ENCODE measurements at regions not wholly inside any gene's neighbourhood (a gene's known extent, or its start where the extent isn't known, plus 50 kb on each side); places are given as distances from the start of the nearest gene placed in this dataset.
A peak's percentile ranks its signal among the peaks of the same experiment; 100 is the strongest.

- Histone ChIP-seq H3K9me3 (ENCODE audit: control insufficient read depth, low read length) (no peaks in the 10 kb centered on the region), H3K4me1 (ENCODE audit: control insufficient read depth, insufficient read depth, low read length) (no peaks in the 10 kb centered on the region), H3K4me3 (ENCODE audit: low read length) (no peak overlapping the region), H3K36me3 (ENCODE audit: control insufficient read depth, insufficient read depth, low read length, severe bottlenecking) (no peaks in the 10 kb centered on the region), H3K27me3 (replicated peaks; ENCODE audit: control insufficient read depth, insufficient read depth, low read length) (no peaks in the 10 kb centered on the region), H3K9ac (ENCODE audit: low read length) (no peak overlapping the region)
- no peak for DNase-seq (ENCODE audit: low read depth)
Measured at GRCh38 chr5:23579566-23579965, 72.2 kb downstream of the PRDM9 start.

DNA sequence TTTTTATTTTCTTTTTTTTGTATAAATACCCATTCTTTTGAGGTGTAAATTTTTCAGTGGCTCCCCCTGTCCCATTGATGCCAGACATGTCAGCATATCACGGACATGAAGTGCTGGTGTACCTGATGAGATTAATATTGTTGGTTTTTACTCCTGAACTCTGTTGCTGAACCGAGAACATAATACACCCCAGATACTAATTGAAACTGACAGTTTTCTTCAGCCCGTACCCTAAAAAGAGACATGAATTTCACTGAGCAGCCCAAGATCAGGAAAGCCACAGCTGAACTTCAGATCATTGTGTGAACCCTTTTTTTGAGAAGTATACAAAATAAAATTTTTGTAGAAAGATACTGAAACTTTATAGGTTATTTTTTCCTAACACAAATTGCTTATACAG is 75.7 kb downstream of the PRDM9 start:
- H3K36me3 ChIP-seq (ENCODE audit: control insufficient read depth, insufficient read depth, low read length, severe bottlenecking), result no peaks in the 10 kb centered on the region
- DNase-seq (ENCODE audit: low read depth), result no peak
- no peaks in the 10 kb centered on the region for H3K4me1 ChIP-seq (ENCODE audit: control insufficient read depth, insufficient read depth, low read length)
- H3K9ac ChIP-seq (ENCODE audit: low read length), result no peak overlapping the region
- no peaks in the 10 kb centered on the region for H3K9me3 ChIP-seq (ENCODE audit: control insufficient read depth, low read length)
- no peak overlapping the region for H3K4me3 ChIP-seq (ENCODE audit: low read length)
- no peaks in the 10 kb centered on the region for H3K27me3 ChIP-seq (replicated peaks; ENCODE audit: control insufficient read depth, insufficient read depth, low read length)

GRCh38 chr5:23588841-23589326 is 81.5 kb downstream of the PRDM9 start:
- Histone ChIP-seq H3K27me3 (replicated peaks; ENCODE audit: control insufficient read depth, insufficient read depth, low read length) (no peaks in the 10 kb centered on the region), H3K9ac (ENCODE audit: low read length) (no peak overlapping the region), H3K9me3 (ENCODE audit: control insufficient read depth, low read length) (no peaks in the 10 kb centered on the region), H3K4me1 (ENCODE audit: control insufficient read depth, insufficient read depth, low read length) (no peaks in the 10 kb centered on the region), H3K4me3 (ENCODE audit: low read length) (no peak overlapping the region), H3K36me3 (ENCODE audit: control insufficient read depth, insufficient read depth, low read length, severe bottlenecking) (no peaks in the 10 kb centered on the region)
- no peak for DNase-seq (ENCODE audit: low read depth)

DNA sequence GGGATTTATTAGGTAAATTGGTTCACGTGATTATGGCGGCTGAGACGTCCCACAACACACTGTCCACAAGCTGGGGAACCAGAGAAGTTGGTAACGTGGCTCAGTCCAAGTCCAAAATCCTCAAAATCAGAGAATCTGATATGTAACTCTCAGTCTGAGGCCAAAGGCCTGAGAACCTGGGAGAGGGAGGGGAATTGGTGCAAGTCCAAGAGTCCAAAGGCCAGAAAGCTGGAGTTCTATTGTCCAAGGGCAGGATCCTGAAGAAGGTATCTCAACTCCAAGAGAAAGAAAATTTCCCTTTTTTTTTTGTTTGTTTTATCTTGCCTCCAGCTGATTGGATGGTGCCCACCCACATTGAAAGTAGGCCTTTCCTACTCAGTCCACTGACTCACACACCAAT is 83.8 kb downstream of the PRDM9 start:
- H3K27me3 ChIP-seq (replicated peaks; ENCODE audit: control insufficient read depth, insufficient read depth, low read length), result no peaks in the 10 kb centered on the region
- H3K9me3 ChIP-seq (ENCODE audit: control insufficient read depth, low read length), result no peaks in the 10 kb centered on the region
- H3K4me3 ChIP-seq (ENCODE audit: low read length), result no peak overlapping the region
- DNase-seq (ENCODE audit: low read depth), result no peak
- no peaks in the 10 kb centered on the region for H3K4me1 ChIP-seq (ENCODE audit: control insufficient read depth, insufficient read depth, low read length)
- no peaks in the 10 kb centered on the region for H3K36me3 ChIP-seq (ENCODE audit: control insufficient read depth, insufficient read depth, low read length, severe bottlenecking)
- no peak overlapping the region for H3K9ac ChIP-seq (ENCODE audit: low read length)

- no peaks in the 10 kb centered on the region for H3K27me3 ChIP-seq (replicated peaks; ENCODE audit: control insufficient read depth, insufficient read depth, low read length)
- no peak for DNase-seq (ENCODE audit: low read depth)
- no peaks in the 10 kb centered on the region for H3K9me3 ChIP-seq (ENCODE audit: control insufficient read depth, low read length)
- no peak overlapping the region for H3K9ac ChIP-seq (ENCODE audit: low read length)
- H3K4me3 ChIP-seq (ENCODE audit: low read length), result no peak overlapping the region
- H3K36me3 ChIP-seq (ENCODE audit: control insufficient read depth, insufficient read depth, low read length, severe bottlenecking), result no peaks in the 10 kb centered on the region
- no peaks in the 10 kb centered on the region for H3K4me1 ChIP-seq (ENCODE audit: control insufficient read depth, insufficient read depth, low read length)
Measured at GRCh38 chr5:23606927-23607326, 99.5 kb downstream of the PRDM9 start.

- H3K4me3 ChIP-seq (ENCODE audit: low read length), result no peak overlapping the region
- H3K4me1 ChIP-seq (ENCODE audit: control insufficient read depth, insufficient read depth, low read length), result no peaks in the 10 kb centered on the region
- no peak for DNase-seq (ENCODE audit: low read depth)
- no peak overlapping the region for H3K9ac ChIP-seq (ENCODE audit: low read length)
- H3K27me3 ChIP-seq (replicated peaks; ENCODE audit: control insufficient read depth, insufficient read depth, low read length), result no peaks in the 10 kb centered on the region
- H3K36me3 ChIP-seq (ENCODE audit: control insufficient read depth, insufficient read depth, low read length, severe bottlenecking), result no peaks in the 10 kb centered on the region
- H3K9me3 ChIP-seq (ENCODE audit: control insufficient read depth, low read length), result peaks cover 6% of the 10 kb centered on the region
Measured at GRCh38 chr5:23612701-23613100, 105.3 kb downstream of the PRDM9 start.

DNA sequence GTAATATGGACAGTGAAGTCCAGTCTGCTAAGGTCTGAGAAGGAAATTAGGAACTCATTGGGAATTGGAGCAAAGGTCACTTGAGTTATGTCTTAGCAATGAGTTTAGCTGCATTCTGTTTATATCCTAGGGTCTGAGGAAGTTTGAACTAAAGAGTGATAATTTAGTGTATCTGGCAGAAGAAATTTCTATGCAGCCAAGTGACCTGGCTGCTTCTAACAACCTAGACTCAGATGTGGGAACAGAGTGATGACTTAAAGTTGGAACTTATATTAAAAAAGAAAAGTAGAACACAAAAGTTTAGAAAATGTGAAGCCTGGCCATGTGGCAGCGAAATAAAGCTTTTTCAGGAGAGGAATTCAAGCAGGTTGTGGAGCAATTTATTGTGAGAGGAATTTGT is 106.2 kb downstream of the PRDM9 start:
- no peak overlapping the region for H3K4me3 ChIP-seq (ENCODE audit: low read length)
- H3K36me3 ChIP-seq (ENCODE audit: control insufficient read depth, insufficient read depth, low read length, severe bottlenecking), result no peaks in the 10 kb centered on the region
- peaks cover 6% of the 10 kb centered on the region for H3K9me3 ChIP-seq (ENCODE audit: control insufficient read depth, low read length)
- no peak overlapping the region for H3K9ac ChIP-seq (ENCODE audit: low read length)
- H3K4me1 ChIP-seq (ENCODE audit: control insufficient read depth, insufficient read depth, low read length), result no peaks in the 10 kb centered on the region
- no peaks in the 10 kb centered on the region for H3K27me3 ChIP-seq (replicated peaks; ENCODE audit: control insufficient read depth, insufficient read depth, low read length)
- DNase-seq (ENCODE audit: low read depth), result no peak

DNA sequence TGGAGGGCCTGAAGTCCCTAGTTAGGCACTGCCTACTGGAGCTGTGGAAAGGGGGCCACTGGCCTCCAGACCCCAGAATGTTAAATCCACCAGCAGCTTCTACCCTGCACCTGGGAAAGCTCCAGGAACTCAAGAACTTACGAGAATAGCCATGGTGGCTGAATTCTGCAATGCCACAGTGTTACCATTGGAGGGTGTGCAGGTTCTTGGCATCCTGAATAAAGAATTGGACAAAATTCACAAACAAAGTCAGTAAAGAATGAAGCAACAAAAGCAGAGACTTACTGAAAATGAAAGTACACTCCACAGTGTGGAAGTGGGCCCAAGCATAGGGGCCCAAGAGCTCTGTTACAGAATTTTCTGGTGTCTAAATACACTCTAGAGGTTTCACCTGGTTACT is 107.0 kb downstream of the PRDM9 start:
- DNase-seq (ENCODE audit: low read depth), result no peak
- no peak overlapping the region for H3K4me3 ChIP-seq (ENCODE audit: low read length)
- H3K9ac ChIP-seq (ENCODE audit: low read length), result no peak overlapping the region
- H3K9me3 ChIP-seq (ENCODE audit: control insufficient read depth, low read length), result peaks cover 6% of the 10 kb centered on the region
- no peaks in the 10 kb centered on the region for H3K27me3 ChIP-seq (replicated peaks; ENCODE audit: control insufficient read depth, insufficient read depth, low read length)
- H3K36me3 ChIP-seq (ENCODE audit: control insufficient read depth, insufficient read depth, low read length, severe bottlenecking), result no peaks in the 10 kb centered on the region
- H3K4me1 ChIP-seq (ENCODE audit: control insufficient read depth, insufficient read depth, low read length), result no peaks in the 10 kb centered on the region

GRCh38 chr5:23626961-23627360 is 119.6 kb downstream of the PRDM9 start:
- Histone ChIP-seq H3K9me3 (ENCODE audit: control insufficient read depth, low read length) (no peaks in the 10 kb centered on the region), H3K4me1 (ENCODE audit: control insufficient read depth, insufficient read depth, low read length) (peaks cover 15% of the 10 kb centered on the region), H3K27me3 (replicated peaks; ENCODE audit: control insufficient read depth, insufficient read depth, low read length) (no peaks in the 10 kb centered on the region), H3K9ac (ENCODE audit: low read length) (no peak overlapping the region), H3K4me3 (ENCODE audit: low read length) (peak overlapping the region; percentile 41), H3K36me3 (ENCODE audit: control insufficient read depth, insufficient read depth, low read length, severe bottlenecking) (no peaks in the 10 kb centered on the region)
- no peak for DNase-seq (ENCODE audit: low read depth)

- no peaks in the 10 kb centered on the region for H3K36me3 ChIP-seq (ENCODE audit: control insufficient read depth, insufficient read depth, low read length, severe bottlenecking)
- no peaks in the 10 kb centered on the region for H3K9me3 ChIP-seq (ENCODE audit: control insufficient read depth, low read length)
- H3K27me3 ChIP-seq (replicated peaks; ENCODE audit: control insufficient read depth, insufficient read depth, low read length), result no peaks in the 10 kb centered on the region
- H3K4me3 ChIP-seq (ENCODE audit: low read length), result no peak overlapping the region
- H3K9ac ChIP-seq (ENCODE audit: low read length), result no peak overlapping the region
- H3K4me1 ChIP-seq (ENCODE audit: control insufficient read depth, insufficient read depth, low read length), result peaks cover 15% of the 10 kb centered on the region
- DNase-seq (ENCODE audit: low read depth), result no peak
Measured at GRCh38 chr5:23627976-23628375, 120.6 kb downstream of the PRDM9 start.

GRCh38 chr5:23629396-23629795 is 122.0 kb downstream of the PRDM9 start:
- Histone ChIP-seq H3K36me3 (ENCODE audit: control insufficient read depth, insufficient read depth, low read length, severe bottlenecking) (no peaks in the 10 kb centered on the region), H3K9ac (ENCODE audit: low read length) (no peak overlapping the region), H3K9me3 (ENCODE audit: control insufficient read depth, low read length) (no peaks in the 10 kb centered on the region), H3K27me3 (replicated peaks; ENCODE audit: control insufficient read depth, insufficient read depth, low read length) (no peaks in the 10 kb centered on the region), H3K4me3 (ENCODE audit: low read length) (no peak overlapping the region), H3K4me1 (ENCODE audit: control insufficient read depth, insufficient read depth, low read length) (peaks cover 15% of the 10 kb centered on the region)
- DNase-seq (ENCODE audit: low read depth), result no peak

GRCh38 chr5:23631302-23632045 is 124.1 kb downstream of the PRDM9 start:
- peaks cover 15% of the 10 kb centered on the region for H3K4me1 ChIP-seq (ENCODE audit: control insufficient read depth, insufficient read depth, low read length)
- peak overlapping the region; percentile 32 for H3K4me3 ChIP-seq (ENCODE audit: low read length)
- H3K36me3 ChIP-seq (ENCODE audit: control insufficient read depth, insufficient read depth, low read length, severe bottlenecking), result no peaks in the 10 kb centered on the region
- H3K9ac ChIP-seq (ENCODE audit: low read length), result no peak overlapping the region
- no peaks in the 10 kb centered on the region for H3K27me3 ChIP-seq (replicated peaks; ENCODE audit: control insufficient read depth, insufficient read depth, low read length)
- DNase-seq (ENCODE audit: low read depth), result no peak
- no peaks in the 10 kb centered on the region for H3K9me3 ChIP-seq (ENCODE audit: control insufficient read depth, low read length)

Data from adipocyte (in vitro differentiated cells).